GM19397 (cell line): ENCODE measurements at regions not wholly inside any gene's neighbourhood (a gene's known extent, or its start where the extent isn't known, plus 50 kb on each side); places are given as distances from the start of the nearest gene placed in this dataset.

Source experiments
- ATAC-seq: cut with Tn5 transposase; IDR thresholded peaks from one replicate; pipeline ENCODE4 v1.9.1; 2021; ENCODE audit warnings: mild to moderate bottlenecking, moderate library complexity; ENCODE audit not compliant: unreplicated experiment

- no peak for ATAC-seq
Measured at GRCh38 chr19:28497887-28498286, 715.1 kb downstream of the UQCRFS1 start.

GRCh38 chr19:28497137-28497536, 715.8 kb downstream of the UQCRFS1 start:
- no peak for ATAC-seq

- no peak for ATAC-seq
Measured at GRCh38 chr19:28495046-28495445, 717.9 kb downstream of the UQCRFS1 start.

GRCh38 chr19:28494461-28494860, 718.5 kb downstream of the UQCRFS1 start:
- no peak for ATAC-seq

GRCh38 chr19:28493884-28494283, 719.1 kb downstream of the UQCRFS1 start:
- no peak for ATAC-seq

- no peak for ATAC-seq
Measured at GRCh38 chr19:28492621-28493020, 720.3 kb downstream of the UQCRFS1 start.

- ATAC-seq, result no peak
Measured at GRCh38 chr19:28492201-28492600, 720.8 kb downstream of the UQCRFS1 start.

GRCh38 chr19:28489776-28490175, 723.2 kb downstream of the UQCRFS1 start:
- ATAC-seq, result no peak

GRCh38 chr19:28489126-28489660, 723.8 kb downstream of the UQCRFS1 start:
- no peak for ATAC-seq

- ATAC-seq, result no peak
Measured at GRCh38 chr19:28487999-28488398, 725.0 kb downstream of the UQCRFS1 start.

- ATAC-seq, result no peak
Measured at GRCh38 chr19:28486926-28487325, 726.0 kb downstream of the UQCRFS1 start.

GRCh38 chr19:28486473-28486872, 726.5 kb downstream of the UQCRFS1 start:
- no peak for ATAC-seq

GRCh38 chr19:28485292-28485691, 727.7 kb downstream of the UQCRFS1 start:
- no peak for ATAC-seq

- no peak for ATAC-seq
Measured at GRCh38 chr19:28483197-28483596, 729.8 kb downstream of the UQCRFS1 start.

- ATAC-seq, result no peak
Measured at GRCh38 chr19:28482221-28482620, 730.7 kb downstream of the UQCRFS1 start.

GRCh38 chr19:28481674-28482073, 731.3 kb downstream of the UQCRFS1 start:
- ATAC-seq, result no peak

GRCh38 chr19:28475525-28475924, 737.4 kb downstream of the UQCRFS1 start:
- ATAC-seq, result no peak

- no peak for ATAC-seq
Measured at GRCh38 chr19:28472843-28473242, 740.1 kb downstream of the UQCRFS1 start.

- ATAC-seq, result no peak
Measured at GRCh38 chr19:28471731-28472510, 741.0 kb downstream of the UQCRFS1 start.

- no peak for ATAC-seq
Measured at GRCh38 chr19:28469544-28469943, 743.4 kb downstream of the UQCRFS1 start.

- peak; percentile 61 for ATAC-seq
Measured at GRCh38 chr19:28468701-28469459, 744.1 kb downstream of the UQCRFS1 start.
